MM.1S (cell line): ENCODE measurements at regions not wholly inside any gene's neighbourhood (a gene's known extent, or its start where the extent isn't known, plus 50 kb on each side); places are given as distances from the start of the nearest gene placed in this dataset.

Experiments used
- DNase-seq: peaks from one replicate; pipeline ENCODE4 v3.0.0-alpha.2; 2015
- H2AFZ ChIP-seq: fragments of 300-600 bp; sonication (generic); 2 replicates; pipeline ENCODE4 v1.6.0; 2016; ENCODE audit warnings: antibody characterized with exemption, low read length
- H3F3A ChIP-seq: fragments of 300-600 bp; sonication (generic); 2 replicates; pipeline ENCODE4 v1.6.1; 2016; ENCODE audit warnings: mild to moderate bottlenecking, antibody characterized with exemption, low read length, moderate library complexity, mixed read lengths; ENCODE audit not compliant: insufficient read depth
- H3K27ac ChIP-seq: fragments of 300-600 bp; sonication (generic); 2 replicates; pipeline ENCODE4 v1.5.1; 2016; ENCODE audit warnings: mild to moderate bottlenecking, low read length
- H3K27me3 ChIP-seq: fragments of 300-600 bp; sonication (generic); replicated peaks from 2 replicates; pipeline ENCODE4 v1.6.0; 2016; ENCODE audit warnings: low read length; ENCODE audit not compliant: insufficient read depth
- H3K36me3 ChIP-seq: fragments of 300-600 bp; sonication (generic); replicated peaks from 2 replicates; pipeline ENCODE4 v1.6.1; 2016; ENCODE audit warnings: mild to moderate bottlenecking, low read length, mixed read lengths; ENCODE audit not compliant: insufficient read depth
- H3K4me1 ChIP-seq: fragments of 300-600 bp; sonication (generic); 2 replicates; pipeline ENCODE4 v1.6.1; 2016; ENCODE audit warnings: low read length, mixed read lengths
- H3K4me2 ChIP-seq: fragments of 300-600 bp; sonication (generic); 2 replicates; pipeline ENCODE4 v1.6.0; 2016; ENCODE audit warnings: low read depth, low read length
- H3K4me3 ChIP-seq: fragments of 300-600 bp; sonication (generic); 2 replicates; pipeline ENCODE4 v1.5.1; 2016; ENCODE audit warnings: low read length, mixed read lengths
- H3K79me2 ChIP-seq: fragments of 300-600 bp; sonication (generic); 2 replicates; pipeline ENCODE4 v1.6.1; 2016; ENCODE audit warnings: mixed run types, low read length, mixed read lengths
- H3K9ac ChIP-seq: fragments of 300-600 bp; sonication (generic); 2 replicates; pipeline ENCODE4 v1.6.1; 2016; ENCODE audit warnings: low read length, mixed read lengths
- H3K9me2 ChIP-seq: fragments of 300-600 bp; sonication (generic); replicated peaks from 2 replicates; pipeline ENCODE4 v1.6.1; 2016; ENCODE audit warnings: mild to moderate bottlenecking, low read length, mixed read lengths; ENCODE audit not compliant: insufficient read depth
- H3K9me3 ChIP-seq: fragments of 300-600 bp; sonication (generic); replicated peaks from 2 replicates; pipeline ENCODE4 v1.6.1; 2016; ENCODE audit warnings: mild to moderate bottlenecking, low read length, mixed read lengths; ENCODE audit not compliant: insufficient read depth
- H4K20me1 ChIP-seq: fragments of 300-600 bp; sonication (generic); 2 replicates; pipeline ENCODE4 v1.6.1; 2016; ENCODE audit warnings: mild to moderate bottlenecking, low read length, moderate library complexity, mixed read lengths; ENCODE audit not compliant: insufficient read depth
- EZH2 ChIP-seq: fragments of 300-600 bp; sonication (generic); optimal IDR thresholded peaks from 2 replicates; pipeline ENCODE3; 2017; ENCODE audit warnings: low read depth, mild to moderate bottlenecking, antibody characterized with exemption, low read length, mixed read lengths
- EZH2phosphoT487 ChIP-seq: fragments of 300-600 bp; sonication (generic); IDR thresholded peaks from 2 replicates; pipeline ENCODE4 v1.6.1; 2018; ENCODE audit warnings: antibody characterized with exemption, low read length
- TF ChIP-seq, protein P1 (sequence below): fragments of 300-600 bp; sonication (generic); IDR thresholded peaks from 2 replicates; pipeline ENCODE4 v1.5.1; 2016; ENCODE audit warnings: antibody characterized with exemption, low read length, mixed read lengths

DNA sequence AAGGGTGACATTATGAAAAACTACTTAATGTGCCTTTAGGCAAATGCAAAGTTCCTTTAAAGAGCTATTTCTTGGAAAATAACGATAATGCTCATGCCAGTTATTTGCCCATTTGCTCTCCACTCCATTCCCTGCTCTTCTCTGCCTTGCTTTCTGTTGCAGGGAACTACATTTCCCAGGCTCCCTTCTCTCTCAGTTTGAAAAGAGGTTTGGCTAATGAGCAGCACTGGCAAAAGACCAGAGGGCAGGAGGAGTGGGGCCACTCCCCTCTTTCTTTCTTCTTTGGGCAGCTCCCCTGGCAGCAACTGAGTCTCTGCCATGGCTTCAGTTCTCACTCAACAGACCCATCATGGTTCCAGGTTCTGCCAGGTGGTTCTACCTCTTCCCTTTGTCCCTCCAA, 130.5 kb downstream of the RWDD3 start:
- no peaks in the 10 kb centered on the region for H3F3A ChIP-seq
- H2AFZ ChIP-seq = no peak overlapping the region
- H4K20me1 ChIP-seq = no peaks in the 10 kb centered on the region
- TF ChIP-seq EZH2 (no peak), EZH2phosphoT487 (no peak)
- TF ChIP-seq, protein P1, sequence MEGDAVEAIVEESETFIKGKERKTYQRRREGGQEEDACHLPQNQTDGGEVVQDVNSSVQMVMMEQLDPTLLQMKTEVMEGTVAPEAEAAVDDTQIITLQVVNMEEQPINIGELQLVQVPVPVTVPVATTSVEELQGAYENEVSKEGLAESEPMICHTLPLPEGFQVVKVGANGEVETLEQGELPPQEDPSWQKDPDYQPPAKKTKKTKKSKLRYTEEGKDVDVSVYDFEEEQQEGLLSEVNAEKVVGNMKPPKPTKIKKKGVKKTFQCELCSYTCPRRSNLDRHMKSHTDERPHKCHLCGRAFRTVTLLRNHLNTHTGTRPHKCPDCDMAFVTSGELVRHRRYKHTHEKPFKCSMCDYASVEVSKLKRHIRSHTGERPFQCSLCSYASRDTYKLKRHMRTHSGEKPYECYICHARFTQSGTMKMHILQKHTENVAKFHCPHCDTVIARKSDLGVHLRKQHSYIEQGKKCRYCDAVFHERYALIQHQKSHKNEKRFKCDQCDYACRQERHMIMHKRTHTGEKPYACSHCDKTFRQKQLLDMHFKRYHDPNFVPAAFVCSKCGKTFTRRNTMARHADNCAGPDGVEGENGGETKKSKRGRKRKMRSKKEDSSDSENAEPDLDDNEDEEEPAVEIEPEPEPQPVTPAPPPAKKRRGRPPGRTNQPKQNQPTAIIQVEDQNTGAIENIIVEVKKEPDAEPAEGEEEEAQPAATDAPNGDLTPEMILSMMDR = no peak
- no peaks in the 10 kb centered on the region for H3K27me3 ChIP-seq
- H3K9me3 ChIP-seq = no peaks in the 10 kb centered on the region
- H3K36me3 ChIP-seq = no peaks in the 10 kb centered on the region
- H3K79me2 ChIP-seq = no peaks in the 10 kb centered on the region
- no peak overlapping the region for H3K4me2 ChIP-seq
- no peaks in the 10 kb centered on the region for H3K4me1 ChIP-seq
- H3K9me2 ChIP-seq = no peaks in the 10 kb centered on the region
- no peak overlapping the region for H3K27ac ChIP-seq
- no peak for DNase-seq
- H3K9ac ChIP-seq = no peak overlapping the region
- H3K4me3 ChIP-seq = no peak overlapping the region

DNA sequence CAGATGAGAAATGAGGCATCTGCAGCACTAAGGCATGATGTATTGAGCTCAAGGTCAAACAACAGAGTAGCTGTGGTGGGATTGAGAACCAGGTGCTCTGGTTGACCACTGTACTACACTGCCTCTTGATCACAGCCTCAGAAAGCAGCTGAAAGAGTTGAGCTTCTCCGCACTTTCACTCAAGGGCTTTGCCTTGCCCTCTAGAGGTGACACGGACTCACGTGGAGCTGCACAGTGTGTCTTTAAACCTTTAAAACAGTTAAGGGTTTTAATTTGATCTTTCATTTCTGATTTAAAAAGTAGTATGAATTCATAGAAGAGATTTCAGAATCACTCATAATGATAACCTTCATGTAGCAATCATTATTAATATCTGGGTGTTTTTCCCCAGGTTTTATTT, 132.5 kb downstream of the RWDD3 start:
- Histone ChIP-seq H4K20me1 (no peaks in the 10 kb centered on the region), H3K36me3 (no peaks in the 10 kb centered on the region), H3K27me3 (no peaks in the 10 kb centered on the region), H3K27ac (no peak overlapping the region), H3K79me2 (no peaks in the 10 kb centered on the region), H2AFZ (no peak overlapping the region), H3K4me2 (no peak overlapping the region), H3K9me2 (no peaks in the 10 kb centered on the region), H3K4me3 (no peak overlapping the region), H3K9ac (no peak overlapping the region), H3K9me3 (no peaks in the 10 kb centered on the region), H3K4me1 (no peaks in the 10 kb centered on the region), H3F3A (no peaks in the 10 kb centered on the region)
- DNase-seq = no peak
- no peak for TF ChIP-seq EZH2
- TF ChIP-seq, protein P1 = no peak
- no peak for TF ChIP-seq EZH2phosphoT487

DNA sequence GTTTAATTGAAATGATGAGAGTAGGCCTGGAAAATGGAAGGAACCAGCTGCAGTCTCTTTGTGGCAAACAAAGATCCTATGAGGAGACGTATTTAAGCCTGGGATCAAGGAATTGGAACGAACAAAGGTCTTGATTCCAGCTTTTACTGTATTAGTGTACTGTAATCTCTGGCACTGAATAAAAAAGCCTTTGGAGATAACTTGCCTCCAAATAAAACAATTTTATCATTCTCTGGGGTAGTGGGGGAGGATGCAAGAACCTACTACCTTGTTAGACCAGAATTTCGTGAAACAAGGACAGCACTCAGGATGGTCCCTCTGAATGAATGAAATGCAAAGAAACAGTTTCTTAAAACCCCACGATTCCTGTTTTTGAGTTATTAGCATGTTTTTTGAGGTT, 134.2 kb downstream of the RWDD3 start:
- Histone ChIP-seq H4K20me1 (no peaks in the 10 kb centered on the region), H3K4me1 (no peaks in the 10 kb centered on the region), H3K4me2 (no peak overlapping the region), H3K36me3 (no peaks in the 10 kb centered on the region), H3K9ac (no peak overlapping the region), H3K9me3 (no peaks in the 10 kb centered on the region), H2AFZ (no peak overlapping the region), H3K27me3 (no peaks in the 10 kb centered on the region), H3K79me2 (no peaks in the 10 kb centered on the region), H3K4me3 (no peak overlapping the region), H3F3A (no peaks in the 10 kb centered on the region), H3K27ac (no peak overlapping the region), H3K9me2 (no peaks in the 10 kb centered on the region)
- TF ChIP-seq EZH2phosphoT487 (no peak), EZH2 (no peak)
- TF ChIP-seq, protein P1 = no peak
- no peak for DNase-seq
